ENCODE measurements at regions not wholly inside any gene's neighbourhood (a gene's known extent, or its start where the extent isn't known, plus 50 kb on each side); places are given as distances from the start of the nearest gene placed in this dataset.

DNA sequence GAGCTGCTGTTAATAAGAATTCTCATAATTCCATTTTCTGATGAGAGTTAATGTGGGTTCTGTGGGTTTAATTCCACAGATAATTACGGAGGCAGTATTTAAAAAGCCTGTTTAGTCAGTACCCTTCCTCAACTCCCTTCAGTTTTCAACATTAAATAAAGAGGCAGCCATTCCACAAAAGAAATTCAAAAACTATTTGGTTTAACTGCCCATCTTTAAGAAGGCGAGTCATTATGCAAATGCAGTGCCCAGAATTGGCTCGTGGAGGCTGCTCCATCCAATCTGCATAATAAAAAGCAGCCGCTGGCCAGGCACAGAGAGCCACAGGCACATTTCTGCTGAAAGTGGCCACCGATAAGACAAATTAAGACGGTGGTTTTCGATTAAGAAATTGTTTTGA, 194.4 kb upstream of the TOX3 start:
- Histone ChIP-seq H3K79me1 (ENCODE audit: low read depth, low read length) (no peaks in the 10 kb centered on the region), H3K27ac (ENCODE audit: low read depth, low read length) (no peak overlapping the region), H2BK20ac (ENCODE audit: low read length) (no peak overlapping the region), H3K18ac (ENCODE audit: extremely low read depth, low read length) (no peak overlapping the region), H2AFZ (ENCODE audit: low read length) (peak overlapping the region; percentile 28; the same call in 1 of the 2 replicates), H3K4ac (replicated peaks; ENCODE audit: insufficient read length, low read depth, low read length) (no peak overlapping the region), H2BK15ac (ENCODE audit: low read length) (no peak overlapping the region), H2BK120ac (replicated peaks; ENCODE audit: low read depth, low read length) (peak overlapping the region; percentile 59), H2AK5ac (ENCODE audit: low read depth, low read length) (no peak overlapping the region), H3K14ac (ENCODE audit: insufficient read length) (no peak overlapping the region), H3K23ac (ENCODE audit: insufficient read length) (no peak overlapping the region), H4K91ac (replicated peaks; ENCODE audit: insufficient read length, low read length) (no peak overlapping the region), H3K79me2 (ENCODE audit: control insufficient read depth in 1 of 2, insufficient read depth in 2 of 2, low read length in 2 of 2) (no peaks in the 10 kb centered on the region), H3K9ac (replicated peaks in 1 of 4; ENCODE audit: extremely low read depth in 1 of 4, low read depth in 3 of 4, low read length in 3 of 4) (no peak overlapping the region), H3K23me2 (ENCODE audit: low read depth, low read length) (no peaks in the 10 kb centered on the region), H4K20me1 (replicated peaks in 1 of 2; ENCODE audit: control insufficient read depth in 1 of 2, insufficient read depth in 2 of 2, low read length in 2 of 2) (no peaks in the 10 kb centered on the region), H3K56ac (replicated peaks; ENCODE audit: insufficient read length, low read depth, low read length) (no peak overlapping the region), H3K9me3 (ENCODE audit: insufficient read depth in 2 of 2, low read depth in 1 of 2, low read length in 1 of 2) (no peaks in the 10 kb centered on the region), H3K36me3 (ENCODE audit: control insufficient read depth in 2 of 4, insufficient read depth in 4 of 4, low read length in 3 of 4) (no peaks in the 10 kb centered on the region), H2BK12ac (ENCODE audit: low read depth, low read length) (no peak overlapping the region), H2BK5ac (ENCODE audit: low read depth, low read length) (0 out of 2 replicates have a peak overlapping the region, but pooled peaks have one; percentile 29), H4K5ac (ENCODE audit: insufficient read length, low read depth, low read length) (no peak overlapping the region), H3K4me1 (replicated peaks in 1 of 4; ENCODE audit: control insufficient read depth in 3 of 4, insufficient read depth in 4 of 4, low read length in 3 of 4) (peaks cover 4 to 12% (median 8%) of the 10 kb centered on the region in 4 experiments; a peak in 5 of 7 replicates), H3K4me3 (ENCODE audit: extremely low read depth in 1 of 4, insufficient read depth in 2 of 4, low read depth in 3 of 4, low read length in 4 of 4) (peak overlapping the region in 3 of 4 experiments; percentile 2 to 41 (median 15); a peak in 3 of 8 replicates), H3K4me2 (ENCODE audit: insufficient read depth in 1 of 2, low read depth in 2 of 2, low read length in 2 of 2) (peak overlapping the region; percentile 45 to 51), H3K27me3 (replicated peaks in 1 of 4; ENCODE audit: control insufficient read depth in 3 of 4, extremely low read depth in 1 of 4, insufficient read depth in 3 of 4, low read length in 3 of 4) (no peaks in the 10 kb centered on the region), H4K8ac (ENCODE audit: extremely low read depth, insufficient read depth, low read length) (no peak overlapping the region)
- ChIA-PET POLR2A (ENCODE audit: partially characterized antibody) (no interaction called here), CTCF (ENCODE audit: partially characterized antibody) (interaction anchor here (1.4 to 3.8 kb wide), 2 partner anchors 54 to 170 kb away, joined by 6 to 10 read pairs; no protein-coding TSS in a partner anchor)
- no peak for FAIRE-seq
- TF ChIP-seq ASH2L (IDR thresholded peaks at IDR 0.05; ENCODE audit: low read length), result no peak
- TF ChIP-seq POU5F1 (IDR thresholded peaks at IDR 0.05; ENCODE audit: low read depth, low read length), result 0 out of 2 replicates have a peak, but pooled peaks have one; percentile 28
- no peak for TF ChIP-seq TEAD4 (IDR thresholded peaks at IDR 0.05; ENCODE audit: low read depth, low read length)
- WGBS, 2 experiments (ENCODE audit: extremely low coverage in 1 of 2, insufficient coverage in 1 of 2, insufficient read length in 1 of 2, insufficient replicate concordance in 2 of 2, low coverage in 1 of 2, low lambda C conversion rate in 2 of 2, missing lambda C conversion rate in 1 of 2), result 22% methylated on average over 7 of the region's 7 CpGs; no CpG with 5 or more reads in 1 of the 2 experiments
- peak in 1 of 2 experiments; percentile 39 for DNase-seq (ENCODE audit: low read depth in 1 of 2, low spot score in 2 of 2)
